IMR-90 (cell line): ENCODE measurements at regions not wholly inside any gene's neighbourhood (a gene's known extent, or its start where the extent isn't known, plus 50 kb on each side); places are given as distances from the start of the nearest gene placed in this dataset.

Experiments
- ATAC-seq: fragments of 200-7000 bp; cut with Tn5 transposase; 2 replicates; pipeline ENCODE4 v1.9.1; 2020; ENCODE audit warnings: low read depth, mild to moderate bottlenecking, moderate library complexity
- BruUV-seq: library from RNA; stranded (reverse); fragments of 400-500 nt; replicated peaks from 2 replicates; lab custom pipeline; 2021; lab: Mats Ljungman, UMichigan
- CTCF ChIA-PET: fragments of 300-600 bp; formaldehyde crosslinking; extraction: SDS; loops from one replicate; lab custom pipeline; 2021; ENCODE audit warnings: antibody characterized with exemption; lab: Yijun Ruan, JAX
- POLR2A ChIA-PET: fragments of 300-600 bp; sonication (Branson Sonifier 250); formaldehyde crosslinking; loops from one replicate; lab custom pipeline; 2022; ENCODE audit warnings: antibody characterized with exemption; ENCODE audit not compliant: unreplicated experiment; lab: Charles Lee
- DNase-seq: peaks from one replicate; pipeline ENCODE4 v3.0.0; 2013
- H2AFZ ChIP-seq: replicated peaks from 2 replicates; pipeline ENCODE3; 2013; ENCODE audit warnings: low read length, mild to moderate bottlenecking; ENCODE audit not compliant: poor library complexity
- H2AK5ac ChIP-seq: 2 replicates; pipeline ENCODE4 v1.6.1; 2013; ENCODE audit warnings: low read depth, low read length, inconsistent platforms
- H2AK9ac ChIP-seq: replicated peaks from 2 replicates; pipeline ENCODE3; 2013; ENCODE audit warnings: mild to moderate bottlenecking, low read depth, low read length, moderate library complexity; ENCODE audit not compliant: poor library complexity
- H2BK120ac ChIP-seq: 2 replicates; pipeline ENCODE4 v1.6.1; 2013; ENCODE audit warnings: low read depth, low read length, inconsistent platforms
- H2BK15ac ChIP-seq: 3 replicates; pipeline ENCODE4 v1.6.1; 2013; ENCODE audit warnings: low read depth, low read length, inconsistent platforms
- H2BK20ac ChIP-seq: 2 replicates; pipeline ENCODE4 v1.6.1; 2013; ENCODE audit warnings: low read depth, mild to moderate bottlenecking, inconsistent platforms, low read length, moderate library complexity
- H2BK5ac ChIP-seq: 2 replicates; pipeline ENCODE4 v1.6.1; 2013; ENCODE audit warnings: mild to moderate bottlenecking, low read depth, low read length, inconsistent platforms; ENCODE audit not compliant: poor library complexity, severe bottlenecking
- H3K14ac ChIP-seq: replicated peaks from 2 replicates; pipeline ENCODE4 v1.6.1; 2013; ENCODE audit warnings: low read depth, low read length, inconsistent platforms
- H3K18ac ChIP-seq: 2 replicates; pipeline ENCODE4 v1.6.1; 2013; ENCODE audit warnings: low read depth, low read length, control low read depth
- H3K23ac ChIP-seq: 2 replicates; pipeline ENCODE4 v1.6.1; 2013; ENCODE audit warnings: low read depth, low read length, inconsistent platforms
- H3K27ac ChIP-seq: 2 replicates; pipeline ENCODE4 v1.5.1; 2013; ENCODE audit warnings: mild to moderate bottlenecking, control low read depth, low read length; ENCODE audit not compliant: insufficient read depth
- H3K27me3 ChIP-seq: 2 replicates; pipeline ENCODE4 v1.6.1; 2013; ENCODE audit warnings: low read length; ENCODE audit not compliant: control insufficient read depth, insufficient read depth
- H3K36me3 ChIP-seq: 2 replicates; pipeline ENCODE4 v1.6.1; 2013; ENCODE audit warnings: low read length, mixed read lengths; ENCODE audit not compliant: control insufficient read depth, insufficient read depth
- H3K4ac ChIP-seq: 2 replicates; pipeline ENCODE4 v1.6.1; 2013; ENCODE audit warnings: low read depth, low read length, inconsistent platforms
- H3K4me1 ChIP-seq: 2 replicates; pipeline ENCODE4 v1.6.1; 2013; ENCODE audit warnings: low read length, mixed read lengths; ENCODE audit not compliant: control insufficient read depth, insufficient read depth
- H3K4me2 ChIP-seq: 2 replicates; pipeline ENCODE4 v1.6.1; 2013; ENCODE audit warnings: low read depth, mild to moderate bottlenecking, control low read depth, low read length, moderate library complexity
- H3K4me3 ChIP-seq: 2 replicates; pipeline ENCODE4 v1.5.1; 2013; ENCODE audit warnings: low read depth, mild to moderate bottlenecking, control low read depth, low read length, moderate library complexity; ENCODE audit not compliant: insufficient read depth
- H3K56ac ChIP-seq: 2 replicates; pipeline ENCODE4 v1.6.1; 2013; ENCODE audit warnings: low read length, inconsistent platforms; ENCODE audit not compliant: insufficient read depth; ENCODE audit errors: extremely low read depth
- H3K79me1 ChIP-seq, 2 experiments: 2 replicates each; pipeline ENCODE4 v1.6.1; 2013; ENCODE audit warnings: low read length in 2 of 2, inconsistent platforms in 1 of 2, low read depth in 1 of 2
- H3K9ac ChIP-seq: 2 replicates; pipeline ENCODE4 v1.6.1; 2013; ENCODE audit warnings: low read depth, low read length, control low read depth
- H3K9me1 ChIP-seq: 2 replicates; pipeline ENCODE4 v1.6.1; 2013; ENCODE audit warnings: low read length, inconsistent platforms; ENCODE audit not compliant: insufficient read depth
- H3K9me3 ChIP-seq: 2 replicates; pipeline ENCODE4 v1.6.1; 2013; ENCODE audit warnings: low read length; ENCODE audit not compliant: control insufficient read depth, insufficient read depth
- H4K20me1 ChIP-seq: 2 replicates; pipeline ENCODE4 v1.6.1; 2013; ENCODE audit warnings: low read length, inconsistent platforms; ENCODE audit not compliant: insufficient read depth
- H4K5ac ChIP-seq: 2 replicates; pipeline ENCODE4 v1.6.1; 2013; ENCODE audit warnings: mild to moderate bottlenecking, low read depth, low read length, control low read depth
- H4K8ac ChIP-seq, 2 experiments: 2 replicates each; pipeline ENCODE4 v1.6.1; 2013; ENCODE audit warnings: low read depth in 2 of 2, low read length in 2 of 2, control low read depth in 1 of 2, inconsistent platforms in 1 of 2
- H4K91ac ChIP-seq: 2 replicates; pipeline ENCODE4 v1.6.1; 2013; ENCODE audit warnings: low read depth, low read length, inconsistent platforms; ENCODE audit not compliant: insufficient read depth
- BHLHE40 ChIP-seq: fragments of 150-350 bp; IDR thresholded peaks from 2 replicates; pipeline ENCODE4 v1.6.1; 2016; ENCODE audit warnings: mild to moderate bottlenecking, low read depth, low read length
- CEBPB ChIP-seq: IDR thresholded peaks from 2 replicates; pipeline ENCODE4 v1.6.1; 2012; ENCODE audit warnings: low read depth, low read length, improper control_type of control experiment
- CHD1 ChIP-seq: IDR thresholded peaks from 2 replicates; pipeline ENCODE4 v1.6.1; 2012; ENCODE audit warnings: low read depth, low read length, improper control_type of control experiment
- FOS ChIP-seq: fragments of 150-350 bp; IDR thresholded peaks from 2 replicates; pipeline ENCODE4 v1.6.1; 2016; ENCODE audit warnings: low read depth, low read length
- MAFK ChIP-seq: IDR thresholded peaks from 2 replicates; pipeline ENCODE4 v1.6.1; 2012; ENCODE audit warnings: low read depth, low read length, improper control_type of control experiment
- MAZ ChIP-seq: IDR thresholded peaks from 2 replicates; pipeline ENCODE4 v1.6.1; 2012; ENCODE audit warnings: low read depth, mild to moderate bottlenecking, low read length, improper control_type of control experiment, moderate library complexity, borderline replicate concordance
- MXI1 ChIP-seq: IDR thresholded peaks from 2 replicates; pipeline ENCODE4 v1.6.1; 2012; ENCODE audit warnings: low read depth, mild to moderate bottlenecking, low read length, moderate library complexity, borderline replicate concordance
- NFE2L2 ChIP-seq: fragments of 150-350 bp; IDR thresholded peaks from 2 replicates; pipeline ENCODE4 v1.6.1; 2016; ENCODE audit warnings: low read depth, mild to moderate bottlenecking, low read length
- POLR2A ChIP-seq: IDR thresholded peaks from 2 replicates; pipeline ENCODE4 v1.6.1; 2012; ENCODE audit warnings: mild to moderate bottlenecking, low read depth, low read length
- RAD21 ChIP-seq: IDR thresholded peaks from 2 replicates; pipeline ENCODE4 v1.6.1; 2012; ENCODE audit warnings: low read length, improper control_type of control experiment
- RCOR1 ChIP-seq: IDR thresholded peaks from 2 replicates; pipeline ENCODE4 v1.6.1; 2012; ENCODE audit warnings: mild to moderate bottlenecking, low read length, improper control_type of control experiment; ENCODE audit not compliant: insufficient replicate concordance
- RFX5 ChIP-seq: IDR thresholded peaks from 2 replicates; pipeline ENCODE4 v1.8.0; 2012; ENCODE audit warnings: low read depth, mild to moderate bottlenecking, low read length, moderate library complexity
- SMC3 ChIP-seq: fragments of 150-350 bp; IDR thresholded peaks from 2 replicates; pipeline ENCODE4 v1.6.1; 2016; ENCODE audit warnings: low read depth, mild to moderate bottlenecking, antibody characterized with exemption, low read length, moderate library complexity
- dilution Hi-C: fragments of 300-500 bp; cut with HindIII; formaldehyde crosslinking; loops from one replicate; pipeline ENCODE4 v1.14.3; 2018; ENCODE audit warnings: low sequenced_read_pairs; ENCODE audit not compliant: unreplicated experiment
- in situ Hi-C: fragments of 300-500 bp; cut with MboI; formaldehyde crosslinking; loops from 3 replicates; pipeline ENCODE4 v1.14.3; 2019; ENCODE audit warnings: low sequenced_read_pairs, inconsistent platforms, mixed read lengths
- intact Hi-C: fragments of 100-400 bp; cut with micrococcal nuclease; formaldehyde crosslinking; loops from 2 replicates; pipeline ENCODE4 v1.10.0; 2022
- TF ChIP-seq, protein P1 (sequence below): fragments of 150-350 bp; IDR thresholded peaks from 2 replicates; pipeline ENCODE4 v1.6.1; 2017; ENCODE audit warnings: mild to moderate bottlenecking, antibody characterized with exemption, low read length, low read depth
- TF ChIP-seq, protein P2 (sequence below): conservative IDR thresholded peaks from 2 replicates; pipeline ENCODE4 v1.5.1; 2012; ENCODE audit warnings: mild to moderate bottlenecking, low read depth, low read length, improper control_type of control experiment
- TF ChIP-seq, protein P3 (sequence below): fragments of 150-350 bp; IDR thresholded peaks from 2 replicates; pipeline ENCODE4 v1.6.1; 2016; ENCODE audit warnings: low read depth, mild to moderate bottlenecking, low read length, moderate library complexity, borderline replicate concordance

DNA sequence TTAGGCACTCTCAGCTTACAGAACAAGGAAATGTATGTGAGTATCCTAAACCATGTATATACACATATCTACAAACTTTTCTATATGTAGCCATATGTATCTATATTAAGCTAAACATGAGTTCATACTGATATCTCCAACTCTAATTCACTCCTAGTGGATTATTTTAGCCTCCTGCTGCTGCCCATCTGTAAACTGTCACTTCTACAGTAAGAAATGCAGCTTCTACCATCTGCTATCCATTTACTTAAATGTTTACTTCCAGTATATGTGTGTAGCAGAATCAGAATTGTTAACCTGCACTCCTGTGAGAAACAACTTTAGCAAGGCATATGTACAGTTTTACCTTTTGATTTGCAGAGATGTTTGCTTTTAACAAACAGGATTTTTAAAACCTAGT lies 478.5 kb upstream of the CBLB start:
- Histone ChIP-seq H4K5ac (no peak overlapping the region), H3K56ac (no peak overlapping the region), H3K9me3 (no peaks in the 10 kb centered on the region), H2BK15ac (no peak overlapping the region), H3K79me1 (no peaks in the 10 kb centered on the region), H3K9me1 (no peaks in the 10 kb centered on the region), H3K14ac (no peak overlapping the region), H3K27ac (no peak overlapping the region), H2BK20ac (no peak overlapping the region), H3K4me1 (no peaks in the 10 kb centered on the region), H3K4me3 (no peak overlapping the region), H3K4ac (no peak overlapping the region), H2AK9ac (no peak overlapping the region), H3K9ac (no peak overlapping the region), H4K91ac (no peak overlapping the region), H3K4me2 (no peak overlapping the region), H2AFZ (no peak overlapping the region), H3K18ac (no peak overlapping the region), H2AK5ac (no peak overlapping the region), H4K20me1 (no peaks in the 10 kb centered on the region), H2BK120ac (no peak overlapping the region), H2BK5ac (no peak overlapping the region), H3K36me3 (no peaks in the 10 kb centered on the region), H3K27me3 (no peaks in the 10 kb centered on the region), H4K8ac (no peak overlapping the region), H3K23ac (no peak overlapping the region)
- intact Hi-C loops = loop anchor here (5.0 kb wide), 2 partner anchors 480 to 650 kb away; partner anchors contain the start of gene CBLB
- TF ChIP-seq, protein P1, sequence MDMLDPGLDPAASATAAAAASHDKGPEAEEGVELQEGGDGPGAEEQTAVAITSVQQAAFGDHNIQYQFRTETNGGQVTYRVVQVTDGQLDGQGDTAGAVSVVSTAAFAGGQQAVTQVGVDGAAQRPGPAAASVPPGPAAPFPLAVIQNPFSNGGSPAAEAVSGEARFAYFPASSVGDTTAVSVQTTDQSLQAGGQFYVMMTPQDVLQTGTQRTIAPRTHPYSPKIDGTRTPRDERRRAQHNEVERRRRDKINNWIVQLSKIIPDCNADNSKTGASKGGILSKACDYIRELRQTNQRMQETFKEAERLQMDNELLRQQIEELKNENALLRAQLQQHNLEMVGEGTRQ = no peak
- TF ChIP-seq FOS = no peak
- TF ChIP-seq MXI1 = no peak
- no peak for TF ChIP-seq RAD21
- TF ChIP-seq, protein P2, sequence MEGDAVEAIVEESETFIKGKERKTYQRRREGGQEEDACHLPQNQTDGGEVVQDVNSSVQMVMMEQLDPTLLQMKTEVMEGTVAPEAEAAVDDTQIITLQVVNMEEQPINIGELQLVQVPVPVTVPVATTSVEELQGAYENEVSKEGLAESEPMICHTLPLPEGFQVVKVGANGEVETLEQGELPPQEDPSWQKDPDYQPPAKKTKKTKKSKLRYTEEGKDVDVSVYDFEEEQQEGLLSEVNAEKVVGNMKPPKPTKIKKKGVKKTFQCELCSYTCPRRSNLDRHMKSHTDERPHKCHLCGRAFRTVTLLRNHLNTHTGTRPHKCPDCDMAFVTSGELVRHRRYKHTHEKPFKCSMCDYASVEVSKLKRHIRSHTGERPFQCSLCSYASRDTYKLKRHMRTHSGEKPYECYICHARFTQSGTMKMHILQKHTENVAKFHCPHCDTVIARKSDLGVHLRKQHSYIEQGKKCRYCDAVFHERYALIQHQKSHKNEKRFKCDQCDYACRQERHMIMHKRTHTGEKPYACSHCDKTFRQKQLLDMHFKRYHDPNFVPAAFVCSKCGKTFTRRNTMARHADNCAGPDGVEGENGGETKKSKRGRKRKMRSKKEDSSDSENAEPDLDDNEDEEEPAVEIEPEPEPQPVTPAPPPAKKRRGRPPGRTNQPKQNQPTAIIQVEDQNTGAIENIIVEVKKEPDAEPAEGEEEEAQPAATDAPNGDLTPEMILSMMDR = no peak
- no peak for TF ChIP-seq RCOR1
- TF ChIP-seq BHLHE40 = no peak
- TF ChIP-seq MAFK = no peak
- TF ChIP-seq POLR2A = no peak
- no peak for TF ChIP-seq RFX5
- no peak for TF ChIP-seq SMC3
- TF ChIP-seq, protein P3, sequence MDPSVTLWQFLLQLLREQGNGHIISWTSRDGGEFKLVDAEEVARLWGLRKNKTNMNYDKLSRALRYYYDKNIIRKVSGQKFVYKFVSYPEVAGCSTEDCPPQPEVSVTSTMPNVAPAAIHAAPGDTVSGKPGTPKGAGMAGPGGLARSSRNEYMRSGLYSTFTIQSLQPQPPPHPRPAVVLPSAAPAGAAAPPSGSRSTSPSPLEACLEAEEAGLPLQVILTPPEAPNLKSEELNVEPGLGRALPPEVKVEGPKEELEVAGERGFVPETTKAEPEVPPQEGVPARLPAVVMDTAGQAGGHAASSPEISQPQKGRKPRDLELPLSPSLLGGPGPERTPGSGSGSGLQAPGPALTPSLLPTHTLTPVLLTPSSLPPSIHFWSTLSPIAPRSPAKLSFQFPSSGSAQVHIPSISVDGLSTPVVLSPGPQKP = no peak
- TF ChIP-seq MAZ = no peak
- no peak for TF ChIP-seq CEBPB
- no peak for TF ChIP-seq CHD1
- TF ChIP-seq NFE2L2 = no peak
- ChIA-PET POLR2A (no interaction called here), CTCF (no interaction called here)
- DNase-seq (no peak), ATAC-seq (no peak)
- BruUV-seq = no TSS peak
- dilution Hi-C loops = no loop called here
- in situ Hi-C loops = no loop called here
